HG02885 (cell line): ENCODE measurements at regions not wholly inside any gene's neighbourhood (a gene's known extent, or its start where the extent isn't known, plus 50 kb on each side); places are given as distances from the start of the nearest gene placed in this dataset.
"Not testable (repeated sequence)": the region's sequence is repeated elsewhere in the genome, so short reads cannot be mapped to it uniquely, and the experiment has no call there.

Experiments
- ATAC-seq: cut with Tn5 transposase; IDR thresholded peaks from one replicate; pipeline ENCODE4 v1.9.1; 2021; ENCODE audit warnings: mild to moderate bottlenecking; ENCODE audit not compliant: unreplicated experiment, poor library complexity

DNA sequence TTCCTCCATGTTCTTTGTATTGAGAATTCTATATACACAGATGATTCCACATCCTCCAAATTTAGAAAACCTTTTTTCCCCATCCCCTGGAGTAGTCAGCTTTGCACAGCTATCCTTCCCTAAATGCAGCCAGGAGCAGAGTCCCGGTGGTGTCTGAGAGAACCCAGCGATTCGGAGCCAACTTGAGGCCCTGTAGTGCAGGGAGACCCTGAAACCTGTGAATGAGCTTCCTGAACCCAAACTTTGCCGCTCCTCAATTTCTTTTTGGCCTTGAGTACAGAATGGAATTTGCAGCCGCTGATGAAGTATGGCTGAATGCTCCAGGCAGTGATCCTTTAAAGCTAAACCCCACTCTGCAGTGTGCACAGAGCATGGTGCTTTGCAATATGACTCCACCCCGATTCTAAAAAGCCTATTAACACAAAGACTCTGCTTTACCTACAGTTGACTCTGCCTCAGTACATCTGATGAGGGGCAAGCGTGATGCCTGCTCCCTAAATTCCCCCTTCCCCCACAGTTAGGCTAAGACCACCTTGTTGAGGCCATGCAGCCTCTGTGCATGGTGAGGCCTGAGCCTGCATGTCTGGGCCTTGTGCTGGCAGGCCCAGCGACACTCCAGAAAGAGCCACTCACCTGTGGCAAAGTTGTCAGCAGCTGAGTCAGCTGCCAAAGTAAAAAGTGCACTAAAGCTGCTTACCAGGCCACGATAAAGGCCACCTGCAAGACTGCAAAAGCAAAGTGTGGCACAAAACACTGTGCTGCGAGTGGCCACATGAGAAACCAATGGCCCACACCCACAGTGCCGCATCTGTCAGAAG, 82.1 kb downstream of the PLEKHG1 start:
- no peak for ATAC-seq

DNA sequence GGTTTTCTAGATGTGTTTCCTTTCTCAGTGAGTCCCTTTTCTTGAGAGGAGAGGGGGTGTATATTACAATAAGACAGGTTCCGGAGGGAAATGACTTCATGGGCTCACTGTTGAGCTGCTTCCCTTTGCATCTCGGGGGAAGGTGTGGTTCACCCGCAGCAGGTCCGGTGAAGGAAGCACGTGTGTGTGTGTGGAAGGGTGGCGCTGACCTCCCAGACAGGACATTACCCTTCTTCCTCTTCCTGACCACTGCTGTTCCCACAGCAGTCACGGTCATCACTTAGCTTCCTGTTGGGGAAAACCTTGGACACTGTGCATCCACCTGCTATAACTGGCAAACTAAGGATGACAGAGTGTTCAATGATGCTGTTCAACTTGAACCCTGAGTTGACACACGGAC, 83.6 kb downstream of the PLEKHG1 start:
- no peak for ATAC-seq

DNA sequence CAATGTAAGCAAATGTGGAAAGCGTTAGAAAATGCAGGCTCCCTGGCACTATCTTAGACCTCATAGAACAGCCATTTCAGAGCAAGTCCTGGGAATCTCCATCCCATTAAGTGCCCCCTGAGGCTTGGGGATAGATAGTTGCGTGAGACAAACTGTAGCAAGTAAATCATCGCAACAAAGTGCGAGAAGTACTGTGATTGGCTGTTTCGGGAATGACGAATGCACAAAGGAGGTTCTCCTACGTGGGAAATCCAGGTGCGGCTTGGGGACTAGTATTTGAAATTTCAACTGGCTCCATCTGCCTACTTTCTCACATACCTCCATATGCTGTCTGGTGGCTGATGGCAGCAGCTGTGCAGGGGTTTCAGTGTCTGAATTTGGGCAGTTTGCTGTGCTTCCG, 84.5 kb downstream of the PLEKHG1 start:
- ATAC-seq, result no peak

DNA sequence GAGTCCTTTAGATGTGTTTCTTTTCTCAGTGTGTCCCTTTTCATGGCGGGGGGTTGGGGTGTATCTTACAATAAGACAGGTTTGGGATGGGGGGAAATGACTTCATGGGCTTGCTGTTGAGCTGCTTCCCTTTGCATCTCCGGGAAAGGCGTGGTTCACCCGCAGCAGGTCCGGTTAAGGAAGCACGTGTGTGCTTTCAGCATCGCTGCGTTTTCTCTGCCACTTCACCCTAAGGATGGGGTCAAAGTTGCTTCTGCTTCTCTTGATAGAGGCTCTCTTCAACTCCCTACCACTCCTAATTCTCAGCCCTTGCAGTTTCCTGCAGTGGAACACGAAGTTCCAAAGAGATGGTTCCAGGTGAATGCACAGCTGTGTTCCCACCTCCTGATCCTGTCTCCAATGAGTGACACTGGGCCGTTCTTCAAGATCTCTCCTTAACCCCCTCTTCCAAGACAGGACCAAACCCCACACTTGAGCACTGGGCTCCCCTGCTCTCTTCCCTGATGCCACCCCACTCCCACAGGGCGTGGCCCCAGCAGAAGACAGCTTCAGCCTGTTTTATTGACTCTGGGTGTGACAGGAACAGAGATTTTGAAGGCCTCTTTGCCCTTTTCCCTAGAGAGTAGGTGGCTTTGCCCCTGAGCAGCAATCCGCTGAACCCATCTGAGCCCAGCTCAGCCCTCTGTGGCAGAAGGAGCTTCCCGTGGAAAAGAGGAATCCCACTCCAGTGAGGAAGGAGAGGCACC, 85.2 kb downstream of the PLEKHG1 start:
- ATAC-seq, result no peak

DNA sequence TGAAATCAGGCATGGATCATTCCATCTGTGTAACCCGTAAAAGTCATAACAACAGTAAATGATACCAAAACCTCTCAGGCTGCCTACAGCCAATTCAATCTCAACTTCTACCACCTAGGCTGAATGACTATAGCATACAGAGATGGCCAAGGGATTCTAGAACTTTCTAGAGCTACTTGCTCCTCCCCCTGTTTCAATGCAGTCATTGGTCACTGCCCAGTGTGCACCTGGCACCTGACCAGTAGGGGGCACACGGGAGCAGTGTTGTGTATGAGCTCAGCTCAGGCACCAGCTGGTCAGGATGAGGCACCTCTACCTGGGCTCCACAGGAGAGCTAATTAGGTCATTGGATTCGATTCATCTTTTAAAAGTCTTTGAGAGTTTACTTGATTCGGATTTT, 86.2 kb downstream of the PLEKHG1 start:
- ATAC-seq, result peak; percentile 80

DNA sequence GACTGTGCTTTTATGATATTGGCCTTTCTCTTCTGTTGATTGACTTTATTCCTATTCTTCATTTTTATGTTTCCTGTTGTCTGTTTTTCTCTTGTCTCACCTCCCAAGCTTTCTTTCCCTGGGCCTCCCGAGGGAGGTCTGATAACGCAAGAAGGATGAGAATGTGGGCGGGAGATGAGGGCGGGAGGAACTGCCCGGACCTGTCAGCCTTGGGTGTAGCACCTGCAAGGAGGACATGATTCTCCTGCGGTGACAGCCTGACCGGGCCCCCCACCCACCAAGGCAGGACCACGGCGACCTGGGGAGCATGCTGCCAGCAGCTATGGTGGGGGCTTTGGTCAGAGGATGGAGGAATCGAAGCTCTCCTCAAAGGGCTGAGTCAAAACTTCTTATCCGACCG, 86.9 kb downstream of the PLEKHG1 start:
- ATAC-seq, result no peak

DNA sequence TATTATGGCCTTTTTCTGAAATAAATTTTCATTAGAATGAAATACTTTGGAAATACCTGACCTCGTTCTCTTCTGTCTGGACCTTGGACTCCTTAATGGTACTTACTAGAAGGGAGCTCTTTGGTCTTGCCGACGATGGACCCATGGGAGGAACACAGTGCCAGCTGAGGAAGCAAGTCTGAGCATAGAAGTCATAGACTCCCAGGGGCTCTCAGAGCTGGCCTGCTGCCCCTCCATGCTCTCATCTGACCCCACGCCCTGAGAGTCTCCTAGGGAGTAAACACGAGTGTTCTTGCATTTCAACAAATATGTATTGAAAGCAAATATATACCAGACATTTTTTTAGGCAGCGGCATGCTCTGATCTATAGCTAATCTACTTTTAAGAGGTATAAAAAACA, 87.8 kb downstream of the PLEKHG1 start:
- no peak for ATAC-seq

DNA sequence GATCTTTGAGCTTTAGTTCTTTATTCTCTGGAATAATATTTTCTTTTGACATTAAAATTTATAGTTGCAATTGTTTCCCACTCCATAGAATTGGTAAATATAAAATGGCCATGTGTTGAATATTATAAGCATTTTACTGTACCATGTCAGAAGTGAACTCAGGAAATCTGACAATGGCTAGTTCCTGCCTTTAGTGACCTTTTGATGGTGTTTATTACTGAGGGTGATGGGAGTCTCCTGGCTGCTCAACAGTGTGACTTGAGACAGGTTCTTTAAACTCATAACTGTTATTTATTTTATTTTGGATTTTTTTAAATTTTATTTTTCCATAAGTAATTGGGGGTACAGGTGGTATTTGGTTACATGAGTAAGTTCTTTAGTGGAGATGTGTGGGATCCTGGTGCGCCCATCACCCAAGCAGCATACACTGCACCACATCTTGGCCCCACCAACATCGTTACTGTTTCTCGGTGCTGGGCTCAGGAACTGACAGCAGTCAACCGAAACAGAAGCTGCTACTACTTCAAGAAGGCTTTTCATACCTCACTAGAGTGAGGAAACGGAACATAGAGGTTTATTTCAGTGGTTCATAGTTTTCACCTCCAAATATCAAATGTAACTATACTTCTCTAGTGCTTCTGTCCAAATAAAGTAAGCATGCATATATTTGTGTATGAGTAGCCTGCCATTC, 90.4 kb downstream of the PLEKHG1 start:
- ATAC-seq, result peak; percentile 57

DNA sequence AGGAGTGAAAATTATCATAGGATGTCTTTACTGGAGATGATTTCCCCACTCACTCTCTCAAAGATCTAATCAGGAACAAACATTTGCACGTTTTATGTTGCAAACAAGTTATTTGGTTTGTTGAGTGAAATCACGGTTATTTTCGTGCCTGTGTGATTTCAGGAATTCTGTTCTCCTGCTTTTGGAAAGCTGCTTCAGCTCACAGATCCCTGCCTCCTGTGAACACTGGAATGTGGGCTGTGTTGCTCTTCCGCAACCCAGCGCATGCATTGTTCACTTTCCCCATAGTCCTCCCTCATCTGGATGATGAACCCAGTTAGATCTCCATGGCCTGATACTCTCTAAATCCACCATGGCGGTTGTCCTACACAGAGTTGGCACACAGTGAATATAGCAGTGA, 91.0 kb downstream of the PLEKHG1 start:
- ATAC-seq, result no peak

DNA sequence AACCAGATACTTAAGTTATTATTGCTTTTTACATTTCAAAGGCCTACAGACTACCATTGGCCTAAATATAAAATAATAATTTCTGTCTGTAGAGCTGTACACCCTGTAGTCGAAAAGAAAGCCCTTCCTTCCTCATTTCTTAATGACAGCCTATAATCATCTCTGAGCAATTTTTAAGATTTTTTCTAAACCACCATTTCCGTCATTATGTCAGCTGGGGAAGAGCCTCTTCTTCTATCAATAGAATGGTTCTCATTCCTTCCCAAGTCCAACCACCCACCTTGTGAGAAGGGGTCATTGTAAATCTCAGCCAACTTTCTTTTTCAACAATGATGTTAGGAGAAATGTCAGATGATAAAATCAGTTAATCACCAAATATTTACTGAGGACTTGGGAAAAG, 91.8 kb downstream of the PLEKHG1 start:
- ATAC-seq, result no peak

DNA sequence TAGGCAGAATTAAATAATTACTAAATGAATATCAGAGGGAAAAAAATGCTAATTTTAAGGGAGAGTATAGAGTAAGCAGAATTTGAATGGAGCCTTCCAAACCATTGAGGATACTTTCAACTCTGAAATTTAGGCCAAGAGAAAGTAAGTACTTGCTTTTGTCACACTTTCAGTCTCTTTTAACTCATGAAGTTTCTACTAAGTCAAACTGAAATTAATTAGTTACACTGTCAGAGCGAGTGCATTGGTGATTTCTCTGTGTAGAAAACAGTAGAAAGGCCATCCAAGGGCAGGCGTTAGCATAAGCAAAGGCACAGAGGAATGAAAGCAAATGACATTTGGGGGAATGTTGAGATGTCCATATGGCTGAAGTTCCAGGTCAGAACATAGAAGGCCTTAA, 92.9 kb downstream of the PLEKHG1 start:
- peak; percentile 51 for ATAC-seq

DNA sequence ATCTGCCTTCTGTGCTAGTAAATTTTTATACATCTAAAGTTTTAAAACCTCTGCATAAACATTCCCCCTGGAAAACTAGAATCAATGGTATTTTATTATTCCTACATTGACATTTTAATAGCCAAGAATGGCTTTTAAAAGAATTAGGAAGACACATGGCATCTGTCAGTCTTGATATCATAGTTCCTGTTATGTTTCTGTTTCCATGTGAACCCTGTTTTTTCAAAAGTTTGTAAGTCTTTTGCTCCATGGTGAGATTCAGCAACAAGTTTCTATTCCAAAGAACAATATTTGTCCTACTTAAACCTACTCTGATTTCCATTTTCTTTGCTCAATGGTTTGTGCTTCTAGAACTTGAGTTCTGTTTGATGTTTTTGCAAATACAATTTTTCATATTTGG, 95.2 kb downstream of the PLEKHG1 start:
- no peak for ATAC-seq

DNA sequence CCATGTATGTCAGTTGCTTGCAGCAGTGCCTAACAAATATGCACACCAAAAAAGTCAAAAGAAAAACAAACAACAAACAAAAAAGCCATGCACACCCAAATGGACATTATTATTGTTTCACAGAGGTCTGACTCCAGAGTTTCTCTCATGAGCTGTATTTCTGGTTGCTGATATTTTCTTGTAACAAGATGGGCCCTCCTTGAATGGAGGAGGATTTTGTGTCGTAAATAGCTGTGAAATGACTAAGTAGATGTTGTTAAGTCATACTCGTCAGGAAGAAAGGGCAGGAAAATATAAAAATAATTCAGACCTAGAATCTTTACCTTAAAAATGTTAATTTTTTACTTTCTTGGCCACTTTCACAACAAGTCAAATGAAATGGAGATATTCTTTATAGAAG, 96.0 kb downstream of the PLEKHG1 start:
- no peak for ATAC-seq

DNA sequence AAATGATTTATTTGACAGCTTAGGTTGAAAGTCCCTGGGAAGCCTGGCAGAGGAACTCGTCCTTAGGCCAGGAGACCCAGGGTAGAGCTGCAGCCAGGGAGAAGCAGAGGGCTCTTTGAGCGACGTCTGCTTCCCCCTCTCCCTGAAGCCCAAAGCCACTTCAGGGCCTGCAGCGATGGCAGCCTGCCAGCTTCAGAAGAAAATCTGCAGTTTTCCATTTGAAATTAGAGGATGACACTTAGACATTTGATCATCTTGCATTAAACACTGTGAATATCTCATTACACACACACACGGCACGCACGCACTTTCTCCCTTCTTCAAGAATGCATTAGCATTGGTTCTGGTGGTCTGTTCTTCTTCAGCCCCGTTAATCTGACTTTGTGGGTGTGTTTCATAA, 96.5 kb downstream of the PLEKHG1 start:
- no peak for ATAC-seq

DNA sequence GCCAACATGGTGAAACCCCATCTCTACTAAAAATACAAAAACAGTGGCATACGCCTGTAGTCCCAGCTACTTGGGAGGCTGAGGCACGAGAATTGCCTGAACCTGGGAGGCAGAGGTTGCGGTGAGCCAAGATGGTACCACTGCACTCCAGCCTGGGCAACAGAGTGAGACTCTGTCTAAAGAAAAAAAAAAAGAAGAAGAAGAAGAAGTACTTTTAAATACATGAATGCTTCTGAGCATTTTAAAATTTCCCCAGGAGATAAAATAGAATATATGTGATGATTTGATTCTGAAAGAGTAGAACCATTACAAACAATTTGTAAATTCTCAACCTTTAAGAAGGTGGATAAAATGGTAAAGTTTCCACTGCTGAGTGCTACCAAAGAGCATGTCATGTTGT, 97.2 kb downstream of the PLEKHG1 start:
- ATAC-seq, result not testable (repeated sequence)

DNA sequence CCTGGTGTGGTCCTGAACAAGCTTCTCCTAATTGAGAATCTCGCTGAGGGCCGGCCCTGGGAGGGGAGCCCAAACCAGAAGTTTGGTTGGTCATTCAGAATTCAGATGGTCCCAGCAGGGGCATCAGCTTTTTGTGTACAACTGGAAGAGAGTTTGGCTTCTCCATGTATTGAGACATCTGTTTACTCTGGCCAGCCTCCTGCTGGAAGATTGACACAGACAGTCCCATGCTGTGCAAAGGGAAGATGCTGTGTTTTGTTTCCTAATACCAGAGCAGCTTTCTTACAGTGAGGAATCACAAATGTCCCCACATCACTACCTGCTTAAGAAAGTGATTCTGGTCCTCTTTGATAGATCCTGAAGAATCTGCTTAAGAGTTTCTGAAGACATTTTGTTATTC, 97.8 kb downstream of the PLEKHG1 start:
- ATAC-seq, result no peak

DNA sequence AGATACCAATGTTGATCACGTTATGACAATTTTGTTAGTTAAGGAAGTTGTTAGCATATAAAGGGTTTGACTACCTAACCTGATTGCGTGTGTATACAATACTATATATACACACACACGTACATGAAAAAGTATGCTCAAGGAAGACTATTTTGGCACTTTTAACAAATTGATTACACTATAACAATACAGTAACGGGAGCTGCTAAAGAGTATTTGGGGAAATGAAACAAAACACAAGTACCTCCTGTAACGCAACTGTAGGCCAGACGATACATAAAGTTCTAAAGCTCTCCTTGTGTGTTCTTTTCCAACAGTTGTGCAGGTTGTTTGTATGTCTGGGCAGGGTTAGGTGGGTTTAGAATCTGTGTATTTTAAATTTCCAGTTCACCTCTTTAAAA, 98.7 kb downstream of the PLEKHG1 start:
- ATAC-seq, result peak; percentile 69

DNA sequence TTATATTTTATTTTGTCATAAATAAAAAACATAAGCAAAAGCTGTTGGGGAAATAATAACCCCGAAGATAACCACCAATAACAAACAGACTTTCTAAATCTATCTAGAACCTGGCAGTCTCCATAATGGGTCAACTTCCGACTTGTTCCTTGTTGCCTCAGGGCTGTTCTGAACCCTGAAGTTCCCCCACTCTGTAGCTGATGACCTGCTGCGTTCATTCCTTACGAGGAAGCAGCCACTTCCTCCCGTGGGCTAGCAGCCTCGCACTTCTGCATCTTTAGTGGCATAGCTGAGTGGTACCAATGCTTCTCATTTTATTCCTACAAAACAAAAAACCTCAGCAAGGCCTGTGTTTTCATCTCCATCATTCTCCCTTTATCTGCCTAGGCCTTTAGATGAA, 103.0 kb downstream of the PLEKHG1 start:
- ATAC-seq, result no peak

DNA sequence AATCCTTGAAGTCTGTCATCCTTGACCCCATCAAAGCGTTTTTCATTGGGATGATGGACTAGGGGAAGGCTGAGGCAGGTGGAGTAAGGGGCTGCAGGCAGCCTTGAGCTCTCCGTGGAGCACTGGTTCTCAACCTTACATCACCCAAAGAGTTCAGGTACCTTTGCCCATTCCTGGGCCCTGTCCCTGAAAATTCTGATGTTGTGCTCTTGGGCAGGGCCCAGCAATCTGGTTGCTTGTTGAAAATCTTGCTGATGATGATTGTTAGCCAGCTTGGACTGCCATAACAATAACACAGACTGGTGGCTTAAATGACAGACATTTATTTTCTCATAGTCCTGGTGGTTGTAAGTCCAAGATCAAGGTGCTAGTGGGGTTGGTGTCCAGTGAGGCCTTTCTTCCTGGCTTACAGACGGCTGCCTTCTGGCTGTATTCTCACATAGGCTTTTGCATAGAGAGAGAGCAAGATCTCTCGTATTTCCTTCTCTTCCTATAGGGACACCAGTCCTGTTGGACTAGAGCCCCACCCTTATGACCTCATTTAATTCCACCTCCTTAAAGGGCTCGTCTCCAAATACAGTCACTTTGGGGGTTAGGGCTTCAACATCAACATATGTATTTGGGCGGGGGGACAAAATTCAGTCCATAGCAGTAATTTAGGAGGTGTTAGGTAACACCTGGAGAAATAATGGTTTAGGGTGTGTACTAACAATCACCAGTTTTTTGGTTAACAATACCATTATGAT, 104.9 kb downstream of the PLEKHG1 start:
- no peak for ATAC-seq

DNA sequence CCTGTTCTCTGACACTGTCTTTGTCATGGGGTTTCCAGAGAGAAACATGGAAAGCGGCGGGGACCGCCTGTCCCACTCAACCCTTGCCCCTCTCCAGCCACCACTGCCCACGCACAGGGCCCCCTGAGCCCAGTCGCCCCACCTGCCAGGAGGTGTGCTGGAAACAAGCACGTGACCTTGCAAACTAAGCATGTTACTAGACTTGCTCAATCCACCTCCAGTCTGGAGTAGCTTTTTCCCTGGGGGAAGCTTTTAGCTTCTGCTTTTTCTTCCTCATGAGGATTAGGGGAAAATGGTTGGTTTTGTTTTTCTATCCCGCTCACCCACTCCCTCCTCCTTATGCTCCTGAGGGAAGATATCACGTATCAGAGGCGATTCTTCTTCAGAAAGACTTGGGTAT, 105.7 kb downstream of the PLEKHG1 start:
- no peak for ATAC-seq

DNA sequence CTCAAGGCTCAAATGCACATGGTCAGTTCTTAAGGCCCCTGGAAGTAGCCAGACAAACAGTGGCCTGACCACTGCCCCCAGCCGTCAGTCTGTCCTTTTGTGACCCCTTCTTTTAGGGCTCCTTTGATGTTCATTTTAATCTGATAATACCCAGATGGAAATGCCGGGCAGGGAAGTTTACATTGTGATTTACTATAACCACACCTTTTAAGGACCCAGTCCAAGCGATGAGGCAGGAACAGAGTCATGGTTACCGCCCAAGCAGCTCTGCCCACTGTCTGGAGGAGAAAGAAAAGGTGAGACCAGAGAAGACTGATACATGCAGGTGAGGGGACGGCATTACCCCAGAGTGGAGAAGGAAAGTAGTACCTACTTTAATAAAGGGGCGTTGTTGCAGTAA, 110.6 kb downstream of the PLEKHG1 start:
- ATAC-seq, result no peak
